ENCODE measurements at regions not wholly inside any gene's neighbourhood (a gene's known extent, or its start where the extent isn't known, plus 50 kb on each side); places are given as distances from the start of the nearest gene placed in this dataset.

GRCh38 chr4:73345399-73345975 lies 58.6 kb upstream of the ALB start (continued):
- TF ChIP-seq ZBTB25 (CRISPR knock-in tag; IDR thresholded peaks at IDR 0.05) (no peak), FOXJ3 (CRISPR knock-in tag; IDR thresholded peaks at IDR 0.05; ENCODE audit: borderline replicate concordance) (peak; percentile 91; the same call in 1 of the 2 replicates), MEF2D (CRISPR knock-in tag; IDR thresholded peaks at IDR 0.05) (peak; percentile 86), SNAPC4 (CRISPR knock-in tag; IDR thresholded peaks at IDR 0.05) (no peak), ZBTB21 (CRISPR knock-in tag; IDR thresholded peaks at IDR 0.05) (no peak), DPF2 (CRISPR knock-in tag; IDR thresholded peaks at IDR 0.05; ENCODE audit: borderline replicate concordance, low read depth) (peak; percentile 52), TCF12 (IDR thresholded peaks at IDR 0.05) (no peak), TCF12 (CRISPR knock-in tag; IDR thresholded peaks at IDR 0.05) (0 out of 2 replicates have a peak, but pooled peaks have one; percentile 48), EEA1 (CRISPR knock-in tag; IDR thresholded peaks at IDR 0.05; ENCODE audit: borderline replicate concordance) (no peak), AHDC1 (CRISPR knock-in tag; IDR thresholded peaks at IDR 0.05; ENCODE audit: borderline replicate concordance) (peak; percentile 73; the same call in 1 of the 2 replicates), ERF (CRISPR knock-in tag; IDR thresholded peaks at IDR 0.05) (no peak), ZSCAN5A (CRISPR knock-in tag; IDR thresholded peaks at IDR 0.05; ENCODE audit: borderline replicate concordance) (peak; percentile 60; the same call in 1 of the 2 replicates), ATF3 (CRISPR knock-in tag; IDR thresholded peaks at IDR 0.05) (peak; percentile 16; the same call in 1 of the 2 replicates)
